ENCODE measurements at regions not wholly inside any gene's neighbourhood (a gene's known extent, or its start where the extent isn't known, plus 50 kb on each side); places are given as distances from the start of the nearest gene placed in this dataset.
A peak's percentile ranks its signal among the peaks of the same experiment; 100 is the strongest.

GRCh38 chr12:66043035-66043434 lies 87.5 kb downstream of the LLPH start:
- no peak for DNase-seq

GRCh38 chr12:66041651-66042363 lies 88.7 kb downstream of the LLPH start:
- no peak for DNase-seq

GRCh38 chr12:66036317-66036716 lies 94.2 kb downstream of the LLPH start:
- DNase-seq, result no peak

- peak; percentile 64 for DNase-seq
Measured at GRCh38 chr12:66035288-66035966, 95.1 kb downstream of the LLPH start.

GRCh38 chr12:66033151-66033550 lies 97.4 kb downstream of the LLPH start:
- DNase-seq, result no peak

- DNase-seq, result no peak
Measured at GRCh38 chr12:66032739-66033138, 97.8 kb downstream of the LLPH start.

- DNase-seq, result no peak
Measured at GRCh38 chr12:66030217-66030781, 100.3 kb downstream of the LLPH start.

GRCh38 chr12:66028390-66028789 lies 102.2 kb downstream of the LLPH start:
- DNase-seq, result no peak

GRCh38 chr12:66025477-66025876 lies 105.1 kb downstream of the LLPH start:
- DNase-seq, result no peak

- DNase-seq, result no peak
Measured at GRCh38 chr12:66024949-66025348, 105.6 kb downstream of the LLPH start.

- no peak for DNase-seq
Measured at GRCh38 chr12:66020481-66020880, 110.1 kb downstream of the LLPH start.

GRCh38 chr12:66017736-66018135 lies 112.8 kb downstream of the LLPH start:
- DNase-seq, result no peak

All from eye (tissue), 1 donor.